Spleen (tissue), 11 donors: ENCODE measurements at regions not wholly inside any gene's neighbourhood (a gene's known extent, or its start where the extent isn't known, plus 50 kb on each side); places are given as distances from the start of the nearest gene placed in this dataset.

Experiments used
- DNase-seq: peaks from one replicate; pipeline ENCODE4 v3.0.0-alpha.2; 2020
- H3K27ac ChIP-seq, 8 donors: fragments of 200-600 bp; sonication (generic) in 7 of 8; 1 replicate in 4 of 8; 2 replicates in 4 of 8; pipeline versions ENCODE4 v1.5.0 to v1.8.0; 2016 to 2021; ENCODE audit warnings: inconsistent platforms in 4 of 8, mild to moderate bottlenecking in 4 of 8, moderate library complexity in 1 of 8
- H3K27me3 ChIP-seq, 7 donors: fragments of 200-600 bp; sonication (generic) in 6 of 7; replicated peaks in 1 of 7; 1 replicate in 4 of 7; 2 replicates in 3 of 7; pipeline versions ENCODE4 v1.5.0 to v1.8.0; 2016 to 2021; ENCODE audit warnings: inconsistent platforms in 3 of 7, mild to moderate bottlenecking in 1 of 7
- H3K36me3 ChIP-seq, 6 donors: fragments of 200-600 bp; sonication (generic) in 5 of 6; 1 replicate in 4 of 6; 2 replicates in 2 of 6; pipeline versions ENCODE4 v1.5.0 to v1.8.0; 2016 to 2021; ENCODE audit warnings: inconsistent platforms in 2 of 6
- H3K4me1 ChIP-seq, 6 donors: fragments of 200-600 bp; sonication (generic) in 5 of 6; 1 replicate in 3 of 6; 2 replicates in 3 of 6; pipeline versions ENCODE4 v1.5.0 to v1.8.0; 2016 to 2021; ENCODE audit warnings: inconsistent platforms in 3 of 6
- H3K4me3 ChIP-seq, 8 donors: fragments of 200-600 bp; sonication (generic) in 7 of 8; 1 replicate in 4 of 8; 2 replicates in 4 of 8; pipeline versions ENCODE4 v1.5.0 to v1.8.0; 2016 to 2021; ENCODE audit warnings: inconsistent platforms in 4 of 8, mild to moderate bottlenecking in 4 of 8, moderate library complexity in 2 of 8
- H3K9me3 ChIP-seq, 8 donors: fragments of 200-600 bp; sonication (generic) in 7 of 8; 1 replicate in 4 of 8; 2 replicates in 4 of 8; pipeline versions ENCODE4 v1.5.0 to v1.8.0; 2016 to 2021; ENCODE audit warnings: inconsistent platforms in 4 of 8
- CTCF ChIP-seq, 11 experiments: fragments of 200-600 bp in 7 of 11; fragments of 450-650 bp in 4 of 11; sonication (generic) in 4 of 11; IDR thresholded peaks in 8 of 11; conservative IDR thresholded peaks in 3 of 11; 1 replicate in 7 of 11; 2 replicates in 4 of 11; pipeline versions ENCODE4 v1.4.0 to v1.8.0; 2016 to 2021; ENCODE audit warnings: antibody characterized with exemption in 11 of 11, inconsistent platforms in 4 of 11, mild to moderate bottlenecking in 1 of 11
- POLR2A ChIP-seq, 3 donors: fragments of 450-650 bp; IDR thresholded peaks; one replicate each; pipeline ENCODE4 v1.5.1; 2017; ENCODE audit warnings: antibody characterized with exemption in 3 of 3, mild to moderate bottlenecking in 1 of 3
- POLR2AphosphoS5 ChIP-seq, 3 donors: sonication (generic); formaldehyde crosslinking; IDR thresholded peaks; one replicate each; pipeline ENCODE4 v1.5.1; 2017; ENCODE audit warnings: antibody characterized with exemption in 3 of 3
- WGBS, 5 donors: extraction: QIAGEN DNeasy Blood & Tissue Kit in 3 of 5; methylation state at CpG; one replicate each; pipeline versions ENCODE4 v1.1.5 to v1.1.7; 2013 to 2018; 5-methylcytosine and 5-hydroxymethylcytosine counted together
- intact Hi-C: fragments of 100-400 bp; cut with DNase I; formaldehyde crosslinking; loops from one replicate; pipeline ENCODE4 v1.15.0; 2023; ENCODE audit warnings: low total_unique reads
- donor health status: healthy with polysubstance abuse.
- donor health status: DM: no; HTN: no; CAD: no; lungs with moderate emphysema.
- donor health status: DM: no; HTN: no; CAD: no.
- donor health status: Bipolar disorder and iron deficiency.
- donor health status: healthy.
- donor health status: DM: no; HTN: no; CAD: no.
- donor health status: DM: yes; HTN: yes; CAD: no.

- no peak for DNase-seq
- Histone ChIP-seq H3K36me3 (no peaks in the 10 kb centered on the region), H3K9me3 (no peaks in the 10 kb centered on the region), H3K27me3 (no peaks in the 10 kb centered on the region), H3K4me3 (no peak overlapping the region), H3K27ac (no peak overlapping the region), H3K4me1 (no peaks in the 10 kb centered on the region)
- intact Hi-C loops, result no loop called here
- 35 to 60% (median 41%) methylated on average over 2 of the region's 2 CpGs for WGBS, 5 donors
- TF ChIP-seq CTCF (IDR thresholded peaks at IDR 0.05 in 8 of 11, conservative IDR thresholded peaks at IDR 0.05 in 3 of 11), result no peak
- TF ChIP-seq POLR2AphosphoS5 (IDR thresholded peaks at IDR 0.05), result no peak
- TF ChIP-seq POLR2A (IDR thresholded peaks at IDR 0.05), result no peak
Observed at GRCh38 chr9:8206720-8207119, 407.1 kb upstream of the DMAC1 start.

DNA sequence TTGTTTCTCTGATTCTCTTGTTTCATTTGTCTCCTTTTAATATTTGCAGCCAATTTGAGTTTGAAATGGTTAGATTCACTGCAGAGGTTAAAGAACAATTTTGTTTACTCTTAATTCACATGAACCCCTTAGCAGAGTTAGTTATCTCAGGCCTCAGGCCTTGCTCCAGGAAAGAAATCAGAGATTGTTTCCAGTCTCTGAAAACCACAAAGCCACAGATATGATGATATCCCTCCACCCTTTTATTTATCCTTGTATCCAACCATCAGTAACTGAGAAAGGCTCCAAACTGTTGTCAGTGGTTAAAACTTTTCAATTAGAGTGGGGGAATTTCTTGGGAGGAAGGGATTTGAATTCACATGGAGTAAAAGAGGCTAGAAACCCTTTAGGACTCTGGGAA, 406.0 kb upstream of the DMAC1 start:
- TF ChIP-seq POLR2A (IDR thresholded peaks at IDR 0.05) (no peak), CTCF (IDR thresholded peaks at IDR 0.05 in 8 of 11, conservative IDR thresholded peaks at IDR 0.05 in 3 of 11) (no peak), POLR2AphosphoS5 (IDR thresholded peaks at IDR 0.05) (no peak)
- no peaks in the 10 kb centered on the region for H3K9me3 ChIP-seq
- H3K36me3 ChIP-seq, result no peaks in the 10 kb centered on the region
- no peaks in the 10 kb centered on the region for H3K4me1 ChIP-seq
- no peak for DNase-seq
- H3K27me3 ChIP-seq, result no peaks in the 10 kb centered on the region
- intact Hi-C loops, result no loop called here
- H3K4me3 ChIP-seq, result no peak overlapping the region
- no peak overlapping the region for H3K27ac ChIP-seq

DNA sequence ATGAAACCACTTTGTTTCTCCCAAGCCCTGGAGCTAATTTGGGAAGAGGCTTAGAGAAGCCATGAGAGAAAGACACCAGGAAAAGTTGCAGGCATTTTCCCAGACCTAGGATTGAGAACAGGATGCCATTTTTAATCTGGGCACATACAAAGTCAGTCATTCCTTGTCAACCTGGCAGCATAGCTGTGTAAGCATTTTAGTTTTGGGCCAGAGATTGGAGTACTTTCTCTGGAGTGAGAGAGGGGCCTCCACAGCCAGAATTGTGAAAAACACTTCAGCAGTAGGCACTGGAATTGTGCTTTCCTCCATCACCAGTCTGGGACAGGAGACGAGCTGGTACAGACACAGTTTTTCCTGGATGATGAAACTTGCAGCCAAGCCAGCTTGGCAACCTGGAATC, 390.3 kb upstream of the DMAC1 start:
- WGBS, 5 donors, result 78 to 96% (median 89%) methylated on average over 1 of the region's 1 CpG; no CpG with 5 or more reads in 1 of the 5 donors
- TF ChIP-seq POLR2A (IDR thresholded peaks at IDR 0.05) (no peak), CTCF (IDR thresholded peaks at IDR 0.05 in 8 of 11, conservative IDR thresholded peaks at IDR 0.05 in 3 of 11) (no peak), POLR2AphosphoS5 (IDR thresholded peaks at IDR 0.05) (no peak)
- H3K27me3 ChIP-seq, result no peaks in the 10 kb centered on the region
- DNase-seq, result no peak
- no peak overlapping the region for H3K4me3 ChIP-seq
- no peaks in the 10 kb centered on the region for H3K36me3 ChIP-seq
- no peak overlapping the region for H3K27ac ChIP-seq
- intact Hi-C loops, result no loop called here
- peaks cover 0 to 35% (median 25%) of the 10 kb centered on the region in 8 donors for H3K9me3 ChIP-seq
- H3K4me1 ChIP-seq, result no peaks in the 10 kb centered on the region

DNA sequence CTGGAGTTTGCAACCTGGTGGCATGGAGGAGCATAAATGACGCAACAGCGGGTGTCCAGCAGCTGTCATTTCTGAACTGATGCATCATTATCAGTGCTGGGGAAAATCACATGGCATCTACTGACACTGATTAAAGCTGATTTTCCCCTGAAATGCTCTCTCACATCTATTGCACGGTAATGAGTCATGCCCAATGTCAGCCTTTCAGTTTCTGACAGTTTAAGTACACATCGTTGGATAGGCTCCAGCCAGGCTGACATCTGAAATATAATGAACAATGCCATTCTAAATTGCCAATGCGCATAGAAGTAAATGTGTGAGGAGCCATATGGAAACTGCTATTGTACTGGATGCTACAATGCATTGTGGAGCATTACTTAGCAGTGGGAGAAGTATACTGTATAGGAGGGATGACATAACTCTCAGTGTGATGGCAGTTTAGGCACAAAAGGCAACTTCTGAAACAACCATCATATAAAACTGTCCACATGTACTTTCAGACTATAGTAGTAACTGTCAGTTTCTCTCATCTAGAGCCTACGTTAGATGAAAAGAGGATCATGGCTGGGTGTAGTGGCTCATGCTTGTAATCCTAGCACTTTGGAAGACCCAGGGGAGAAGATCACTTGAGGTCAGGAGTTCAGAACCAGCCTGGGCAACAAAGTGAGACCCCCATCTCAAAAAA, 389.3 kb upstream of the DMAC1 start:
- Histone ChIP-seq H3K4me1 (no peaks in the 10 kb centered on the region), H3K27me3 (no peaks in the 10 kb centered on the region), H3K27ac (no peak overlapping the region), H3K4me3 (no peak overlapping the region), H3K36me3 (no peaks in the 10 kb centered on the region), H3K9me3 (peaks cover 0 to 35% (median 25%) of the 10 kb centered on the region in 8 donors)
- intact Hi-C loops, result no loop called here
- no peak for TF ChIP-seq POLR2AphosphoS5 (IDR thresholded peaks at IDR 0.05)
- DNase-seq, result no peak
- 67 to 85% (median 75%) methylated on average over 6 of the region's 6 CpGs for WGBS, 5 donors
